ENCODE measurements at regions not wholly inside any gene's neighbourhood (a gene's known extent, or its start where the extent isn't known, plus 50 kb on each side); places are given as distances from the start of the nearest gene placed in this dataset.

GRCh38 chr13:74710006-74710405, 575.8 kb upstream of the KLF12 start:
- no peak for DNase-seq
- intact Hi-C loops (cut with DNase I): no loop called here

GRCh38 chr13:74709226-74709625, 575.0 kb upstream of the KLF12 start:
- intact Hi-C loops (cut with DNase I): no loop called here
- DNase-seq: no peak

GRCh38 chr13:74708629-74709028, 574.4 kb upstream of the KLF12 start:
- no peak for DNase-seq
- intact Hi-C loops (cut with DNase I): no loop called here

GRCh38 chr13:74707291-74707690, 573.1 kb upstream of the KLF12 start:
- DNase-seq: no peak

GRCh38 chr13:74706801-74707200, 572.6 kb upstream of the KLF12 start:
- intact Hi-C loops (cut with DNase I): no loop called here
- DNase-seq: no peak

More at GRCh38 chr13:74707291-74707690, 573.1 kb upstream of the KLF12 start:
- intact Hi-C loops (cut with DNase I): no loop called here

GRCh38 chr13:74705438-74705837, 571.2 kb upstream of the KLF12 start:
- intact Hi-C loops (cut with DNase I): no loop called here

GRCh38 chr13:74703855-74704387, 569.7 kb upstream of the KLF12 start:
- DNase-seq: no peak
- intact Hi-C loops (cut with DNase I): no loop called here

More at GRCh38 chr13:74705438-74705837, 571.2 kb upstream of the KLF12 start:
- DNase-seq: no peak

- intact Hi-C loops (cut with DNase I): no loop called here
These were observed 562.1 kb upstream of the KLF12 start for GRCh38 chr13:74696148-74696922.

GRCh38 chr13:74695021-74695800, 561.0 kb upstream of the KLF12 start:
- no peak for DNase-seq
- intact Hi-C loops (cut with DNase I): no loop called here

More at GRCh38 chr13:74696148-74696922, 562.1 kb upstream of the KLF12 start:
- DNase-seq: no peak

GRCh38 chr13:74687442-74688182, 553.4 kb upstream of the KLF12 start:
- intact Hi-C loops (cut with DNase I): no loop called here
- DNase-seq: no peak

GRCh38 chr13:74683411-74683810, 549.2 kb upstream of the KLF12 start:
- DNase-seq: no peak
- intact Hi-C loops (cut with DNase I): no loop called here

- intact Hi-C loops (cut with DNase I): no loop called here
- no peak for DNase-seq
These were observed 548.5 kb upstream of the KLF12 start for GRCh38 chr13:74682746-74683145.

- DNase-seq: no peak
- intact Hi-C loops (cut with DNase I): no loop called here
These were observed 547.7 kb upstream of the KLF12 start for GRCh38 chr13:74681891-74682290.

GRCh38 chr13:74678308-74678965, 544.2 kb upstream of the KLF12 start:
- no peak for DNase-seq
- intact Hi-C loops (cut with DNase I): no loop called here

- intact Hi-C loops (cut with DNase I): no loop called here
- no peak for DNase-seq
These were observed 541.8 kb upstream of the KLF12 start for GRCh38 chr13:74675972-74676371.

- intact Hi-C loops (cut with DNase I): no loop called here
These were observed 541.0 kb upstream of the KLF12 start for GRCh38 chr13:74675182-74675581.

GRCh38 chr13:74674720-74675119, 540.5 kb upstream of the KLF12 start:
- intact Hi-C loops (cut with DNase I): no loop called here
- DNase-seq: no peak

More at GRCh38 chr13:74675182-74675581, 541.0 kb upstream of the KLF12 start:
- DNase-seq: no peak

- intact Hi-C loops (cut with DNase I): no loop called here
- DNase-seq: no peak
These were observed 534.9 kb upstream of the KLF12 start for GRCh38 chr13:74669149-74669548.

GRCh38 chr13:74667656-74668203, 533.5 kb upstream of the KLF12 start:
- intact Hi-C loops (cut with DNase I): no loop called here

More at GRCh38 chr13:74667656-74668203, 533.5 kb upstream of the KLF12 start:
- DNase-seq: no peak
